GM23338 (cell line): ENCODE measurements at regions not wholly inside any gene's neighbourhood (a gene's known extent, or its start where the extent isn't known, plus 50 kb on each side); places are given as distances from the start of the nearest gene placed in this dataset.

Source experiments
- ATAC-seq: fragments of 200-7000 bp; cut with Tn5 transposase; 3 replicates; pipeline ENCODE4 v1.9.1; 2020
- DNase-seq: peaks from one replicate; pipeline ENCODE4 v3.0.0-alpha.2; 2015; ENCODE audit warnings: low spot score
- H2AFZ ChIP-seq: fragments of 200-600 bp; sonication (generic); 2 replicates; pipeline ENCODE4 v1.8.0; 2016; ENCODE audit warnings: antibody characterized with exemption, mild to moderate bottlenecking, moderate library complexity
- H3F3A ChIP-seq: fragments of 200-600 bp; sonication (generic); replicated peaks from 2 replicates; pipeline ENCODE4 v1.8.0; 2017; ENCODE audit warnings: antibody characterized with exemption, mixed run types, low read depth
- H3K27ac ChIP-seq: fragments of 200-600 bp; sonication (generic); 2 replicates; pipeline ENCODE4 v1.6.1; 2016; ENCODE audit warnings: low read depth
- H3K27me3 ChIP-seq: fragments of 200-600 bp; sonication (generic); 2 replicates; pipeline ENCODE4 v1.8.0; 2016; ENCODE audit warnings: mild to moderate bottlenecking, mixed run types, moderate library complexity; ENCODE audit not compliant: insufficient read depth
- H3K36me3 ChIP-seq: fragments of 200-600 bp; sonication (generic); 2 replicates; pipeline ENCODE4 v1.8.0; 2016; ENCODE audit warnings: mild to moderate bottlenecking; ENCODE audit not compliant: insufficient read depth
- H3K4me1 ChIP-seq: fragments of 200-600 bp; sonication (generic); 2 replicates; pipeline ENCODE4 v1.8.0; 2016; ENCODE audit warnings: mild to moderate bottlenecking, moderate library complexity; ENCODE audit not compliant: insufficient read depth
- H3K4me2 ChIP-seq: fragments of 200-600 bp; sonication (generic); 2 replicates; pipeline ENCODE4 v1.7.1; 2017; ENCODE audit warnings: mixed run types
- H3K4me3 ChIP-seq: fragments of 200-600 bp; sonication (generic); 2 replicates; pipeline ENCODE4 v1.6.1; 2016; ENCODE audit warnings: mixed run types
- H3K79me2 ChIP-seq: fragments of 200-600 bp; sonication (generic); replicated peaks from 2 replicates; pipeline ENCODE4 v1.8.0; 2017; ENCODE audit warnings: mild to moderate bottlenecking; ENCODE audit not compliant: insufficient read depth
- H3K9me2 ChIP-seq: fragments of 200-600 bp; sonication (generic); 2 replicates; pipeline ENCODE4 v1.8.0; 2017; ENCODE audit not compliant: insufficient read depth
- H4K20me1 ChIP-seq: fragments of 200-600 bp; sonication (generic); replicated peaks from 2 replicates; pipeline ENCODE4 v1.8.0; 2017; ENCODE audit warnings: mild to moderate bottlenecking; ENCODE audit not compliant: insufficient read depth
- H3K27ac Mint-ChIP-seq: 2 replicates; pipeline ENCODE4 v1.8.0; 2020; ENCODE audit warnings: inconsistent platforms, mild to moderate bottlenecking, moderate library complexity, mixed read lengths
- H3K27me3 Mint-ChIP-seq: 3 replicates; pipeline ENCODE4 v1.8.0; 2022; ENCODE audit warnings: low read depth, mild to moderate bottlenecking, moderate library complexity, mixed read lengths, inconsistent platforms; ENCODE audit not compliant: insufficient read depth, poor library complexity
- H3K36me3 Mint-ChIP-seq: 3 replicates; pipeline ENCODE4 v1.8.0; 2021; ENCODE audit warnings: low read depth, mild to moderate bottlenecking, inconsistent platforms, moderate library complexity, mixed read lengths
- H3K4me1 Mint-ChIP-seq: 3 replicates; pipeline ENCODE4 v1.8.0; 2020; ENCODE audit warnings: mild to moderate bottlenecking, inconsistent platforms, mixed read lengths
- H3K4me3 Mint-ChIP-seq: 3 replicates; pipeline ENCODE4 v1.8.0; 2021; ENCODE audit warnings: moderate library complexity, mild to moderate bottlenecking, inconsistent platforms, mixed read lengths
- H3K9me3 Mint-ChIP-seq: 3 replicates; pipeline ENCODE4 v1.8.0; 2020; ENCODE audit warnings: moderate library complexity, mild to moderate bottlenecking, inconsistent platforms, mixed read lengths
- EZH2 ChIP-seq: fragments of 200-600 bp; sonication (generic); IDR thresholded peaks from one replicate; pipeline ENCODE4 v1.8.0; 2017; ENCODE audit warnings: antibody characterized with exemption, mild to moderate bottlenecking, low read depth; ENCODE audit not compliant: unreplicated experiment
- EZH2phosphoT487 ChIP-seq: fragments of 200-600 bp; sonication (generic); IDR thresholded peaks from one replicate; pipeline ENCODE4 v1.8.1; 2018; ENCODE audit warnings: antibody characterized with exemption; ENCODE audit not compliant: unreplicated experiment
- NANOG ChIP-seq: IDR thresholded peaks from 2 replicates; pipeline ENCODE4 v1.6.1; 2016; ENCODE audit warnings: antibody characterized with exemption, borderline replicate concordance
- STAT1 ChIP-seq: IDR thresholded peaks from one replicate; pipeline ENCODE4 v1.6.1; 2016; ENCODE audit warnings: antibody characterized with exemption; ENCODE audit not compliant: unreplicated experiment
- TF ChIP-seq, protein P1 (sequence below), 2 experiments: fragments of 200-600 bp in 1 of 2; sonication (generic) in 1 of 2; conservative IDR thresholded peaks; 2 replicates each; pipeline versions ENCODE4 v1.5.1 to v1.6.1; 2016 to 2017; ENCODE audit warnings: antibody characterized with exemption in 2 of 2, low read depth in 2 of 2, mild to moderate bottlenecking in 2 of 2, moderate library complexity in 1 of 2
- TF ChIP-seq, protein P2 (sequence below): IDR thresholded peaks from 2 replicates; pipeline ENCODE4 v1.6.1; 2016; ENCODE audit warnings: antibody characterized with exemption
- TF ChIP-seq, protein P3 (sequence below): fragments of 250-450 bp; sonication (Bioruptor Pico); IDR thresholded peaks from 2 replicates; pipeline ENCODE4 v1.5.0; 2020; ENCODE audit warnings: mild to moderate bottlenecking, moderate library complexity

DNA sequence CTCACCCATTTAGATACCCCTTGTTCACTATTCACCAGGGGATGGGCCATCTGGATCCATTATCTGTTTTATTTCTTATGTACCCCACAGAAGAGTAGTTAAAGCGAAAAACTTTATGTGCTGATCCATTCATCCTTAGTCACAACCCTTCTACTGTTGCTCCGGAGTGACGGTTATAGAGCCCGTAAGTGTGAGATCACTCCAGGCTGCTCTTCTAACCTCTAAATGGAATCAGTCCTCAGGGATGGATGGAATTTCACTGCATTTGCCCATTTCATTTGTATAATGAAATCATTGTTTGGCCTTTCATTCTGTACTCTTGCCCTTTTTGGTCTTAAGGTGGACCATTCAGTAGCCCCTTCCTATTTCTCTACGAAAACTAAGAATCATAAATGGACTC, 409.3 kb upstream of the RUNX1 start:
- no peaks in the 10 kb centered on the region for H3K36me3 ChIP-seq
- H3F3A ChIP-seq, result no peaks in the 10 kb centered on the region
- no peak overlapping the region for H3K4me3 Mint-ChIP-seq
- no peak for DNase-seq
- peaks cover 20% of the 10 kb centered on the region for H3K4me1 Mint-ChIP-seq
- no peak for ATAC-seq
- TF ChIP-seq EZH2phosphoT487 (no peak), NANOG (no peak), STAT1 (no peak), EZH2 (no peak)
- TF ChIP-seq, protein P1, sequence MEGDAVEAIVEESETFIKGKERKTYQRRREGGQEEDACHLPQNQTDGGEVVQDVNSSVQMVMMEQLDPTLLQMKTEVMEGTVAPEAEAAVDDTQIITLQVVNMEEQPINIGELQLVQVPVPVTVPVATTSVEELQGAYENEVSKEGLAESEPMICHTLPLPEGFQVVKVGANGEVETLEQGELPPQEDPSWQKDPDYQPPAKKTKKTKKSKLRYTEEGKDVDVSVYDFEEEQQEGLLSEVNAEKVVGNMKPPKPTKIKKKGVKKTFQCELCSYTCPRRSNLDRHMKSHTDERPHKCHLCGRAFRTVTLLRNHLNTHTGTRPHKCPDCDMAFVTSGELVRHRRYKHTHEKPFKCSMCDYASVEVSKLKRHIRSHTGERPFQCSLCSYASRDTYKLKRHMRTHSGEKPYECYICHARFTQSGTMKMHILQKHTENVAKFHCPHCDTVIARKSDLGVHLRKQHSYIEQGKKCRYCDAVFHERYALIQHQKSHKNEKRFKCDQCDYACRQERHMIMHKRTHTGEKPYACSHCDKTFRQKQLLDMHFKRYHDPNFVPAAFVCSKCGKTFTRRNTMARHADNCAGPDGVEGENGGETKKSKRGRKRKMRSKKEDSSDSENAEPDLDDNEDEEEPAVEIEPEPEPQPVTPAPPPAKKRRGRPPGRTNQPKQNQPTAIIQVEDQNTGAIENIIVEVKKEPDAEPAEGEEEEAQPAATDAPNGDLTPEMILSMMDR (conservative IDR thresholded peaks at IDR 0.05; ENCODE audit: low read depth in 2 of 2), result no peak
- TF ChIP-seq, protein P2, sequence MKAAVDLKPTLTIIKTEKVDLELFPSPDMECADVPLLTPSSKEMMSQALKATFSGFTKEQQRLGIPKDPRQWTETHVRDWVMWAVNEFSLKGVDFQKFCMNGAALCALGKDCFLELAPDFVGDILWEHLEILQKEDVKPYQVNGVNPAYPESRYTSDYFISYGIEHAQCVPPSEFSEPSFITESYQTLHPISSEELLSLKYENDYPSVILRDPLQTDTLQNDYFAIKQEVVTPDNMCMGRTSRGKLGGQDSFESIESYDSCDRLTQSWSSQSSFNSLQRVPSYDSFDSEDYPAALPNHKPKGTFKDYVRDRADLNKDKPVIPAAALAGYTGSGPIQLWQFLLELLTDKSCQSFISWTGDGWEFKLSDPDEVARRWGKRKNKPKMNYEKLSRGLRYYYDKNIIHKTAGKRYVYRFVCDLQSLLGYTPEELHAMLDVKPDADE, result no peak
- TF ChIP-seq, protein P3, sequence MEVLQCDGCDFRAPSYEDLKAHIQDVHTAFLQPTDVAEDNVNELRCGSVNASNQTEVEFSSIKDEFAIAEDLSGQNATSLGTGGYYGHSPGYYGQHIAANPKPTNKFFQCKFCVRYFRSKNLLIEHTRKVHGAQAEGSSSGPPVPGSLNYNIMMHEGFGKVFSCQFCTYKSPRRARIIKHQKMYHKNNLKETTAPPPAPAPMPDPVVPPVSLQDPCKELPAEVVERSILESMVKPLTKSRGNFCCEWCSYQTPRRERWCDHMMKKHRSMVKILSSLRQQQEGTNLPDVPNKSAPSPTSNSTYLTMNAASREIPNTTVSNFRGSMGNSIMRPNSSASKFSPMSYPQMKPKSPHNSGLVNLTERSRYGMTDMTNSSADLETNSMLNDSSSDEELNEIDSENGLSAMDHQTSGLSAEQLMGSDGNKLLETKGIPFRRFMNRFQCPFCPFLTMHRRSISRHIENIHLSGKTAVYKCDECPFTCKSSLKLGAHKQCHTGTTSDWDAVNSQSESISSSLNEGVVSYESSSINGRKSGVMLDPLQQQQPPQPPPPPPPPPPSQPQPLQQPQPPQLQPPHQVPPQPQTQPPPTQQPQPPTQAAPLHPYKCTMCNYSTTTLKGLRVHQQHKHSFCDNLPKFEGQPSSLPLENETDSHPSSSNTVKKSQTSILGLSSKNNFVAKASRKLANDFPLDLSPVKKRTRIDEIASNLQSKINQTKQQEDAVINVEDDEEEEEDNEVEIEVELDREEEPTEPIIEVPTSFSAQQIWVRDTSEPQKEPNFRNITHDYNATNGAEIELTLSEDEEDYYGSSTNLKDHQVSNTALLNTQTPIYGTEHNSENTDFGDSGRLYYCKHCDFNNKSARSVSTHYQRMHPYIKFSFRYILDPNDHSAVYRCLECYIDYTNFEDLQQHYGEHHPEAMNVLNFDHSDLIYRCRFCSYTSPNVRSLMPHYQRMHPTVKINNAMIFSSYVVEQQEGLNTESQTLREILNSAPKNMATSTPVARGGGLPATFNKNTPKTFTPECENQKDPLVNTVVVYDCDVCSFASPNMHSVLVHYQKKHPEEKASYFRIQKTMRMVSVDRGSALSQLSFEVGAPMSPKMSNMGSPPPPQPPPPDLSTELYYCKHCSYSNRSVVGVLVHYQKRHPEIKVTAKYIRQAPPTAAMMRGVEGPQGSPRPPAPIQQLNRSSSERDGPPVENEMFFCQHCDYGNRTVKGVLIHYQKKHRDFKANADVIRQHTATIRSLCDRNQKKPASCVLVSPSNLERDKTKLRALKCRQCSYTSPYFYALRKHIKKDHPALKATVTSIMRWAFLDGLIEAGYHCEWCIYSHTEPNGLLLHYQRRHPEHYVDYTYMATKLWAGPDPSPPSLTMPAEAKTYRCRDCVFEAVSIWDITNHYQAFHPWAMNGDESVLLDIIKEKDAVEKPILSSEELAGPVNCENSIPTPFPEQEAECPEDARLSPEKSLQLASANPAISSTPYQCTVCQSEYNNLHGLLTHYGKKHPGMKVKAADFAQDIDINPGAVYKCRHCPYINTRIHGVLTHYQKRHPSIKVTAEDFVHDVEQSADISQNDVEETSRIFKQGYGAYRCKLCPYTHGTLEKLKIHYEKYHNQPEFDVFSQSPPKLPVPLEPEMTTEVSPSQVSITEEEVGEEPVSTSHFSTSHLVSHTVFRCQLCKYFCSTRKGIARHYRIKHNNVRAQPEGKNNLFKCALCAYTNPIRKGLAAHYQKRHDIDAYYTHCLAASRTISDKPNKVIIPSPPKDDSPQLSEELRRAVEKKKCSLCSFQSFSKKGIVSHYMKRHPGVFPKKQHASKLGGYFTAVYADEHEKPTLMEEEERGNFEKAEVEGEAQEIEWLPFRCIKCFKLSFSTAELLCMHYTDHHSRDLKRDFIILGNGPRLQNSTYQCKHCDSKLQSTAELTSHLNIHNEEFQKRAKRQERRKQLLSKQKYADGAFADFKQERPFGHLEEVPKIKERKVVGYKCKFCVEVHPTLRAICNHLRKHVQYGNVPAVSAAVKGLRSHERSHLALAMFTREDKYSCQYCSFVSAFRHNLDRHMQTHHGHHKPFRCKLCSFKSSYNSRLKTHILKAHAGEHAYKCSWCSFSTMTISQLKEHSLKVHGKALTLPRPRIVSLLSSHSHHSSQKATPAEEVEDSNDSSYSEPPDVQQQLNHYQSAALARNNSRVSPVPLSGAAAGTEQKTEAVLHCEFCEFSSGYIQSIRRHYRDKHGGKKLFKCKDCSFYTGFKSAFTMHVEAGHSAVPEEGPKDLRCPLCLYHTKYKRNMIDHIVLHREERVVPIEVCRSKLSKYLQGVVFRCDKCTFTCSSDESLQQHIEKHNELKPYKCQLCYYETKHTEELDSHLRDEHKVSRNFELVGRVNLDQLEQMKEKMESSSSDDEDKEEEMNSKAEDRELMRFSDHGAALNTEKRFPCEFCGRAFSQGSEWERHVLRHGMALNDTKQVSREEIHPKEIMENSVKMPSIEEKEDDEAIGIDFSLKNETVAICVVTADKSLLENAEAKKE (CRISPR knock-in tag), result no peak
- peaks cover 28% of the 10 kb centered on the region for H3K4me1 ChIP-seq
- H3K27me3 Mint-ChIP-seq, result no peaks in the 10 kb centered on the region
- no peaks in the 10 kb centered on the region for H3K79me2 ChIP-seq
- H2AFZ ChIP-seq, result no peak overlapping the region; the same call in 1 of the 2 replicates
- H4K20me1 ChIP-seq, result no peaks in the 10 kb centered on the region
- H3K9me2 ChIP-seq, result no peaks in the 10 kb centered on the region
- no peaks in the 10 kb centered on the region for H3K27me3 ChIP-seq
- H3K9me3 Mint-ChIP-seq, result no peaks in the 10 kb centered on the region; the same call in 2 of the 3 replicates
- no peak overlapping the region for H3K27ac ChIP-seq
- H3K27ac Mint-ChIP-seq, result no peak overlapping the region
- no peak overlapping the region for H3K4me3 ChIP-seq
- no peaks in the 10 kb centered on the region for H3K36me3 Mint-ChIP-seq
- H3K4me2 ChIP-seq, result no peak overlapping the region
